Choroid plexus epithelial cell (primary cell): ENCODE measurements at regions not wholly inside any gene's neighbourhood (a gene's known extent, or its start where the extent isn't known, plus 50 kb on each side); places are given as distances from the start of the nearest gene placed in this dataset.

Experiments used
- DNase-seq: peaks from one replicate; pipeline ENCODE4 v3.0.0-alpha.2; 2010; ENCODE audit warnings: low read depth
- H3K4me3 ChIP-seq: 2 replicates; pipeline ENCODE4 v1.5.1; 2011; ENCODE audit warnings: low read depth, mild to moderate bottlenecking, control low read depth, low read length, moderate library complexity
- TF ChIP-seq, protein P1 (sequence below): conservative IDR thresholded peaks from 2 replicates; pipeline ENCODE4 v1.5.1; 2011; ENCODE audit warnings: low read depth, mild to moderate bottlenecking, control low read depth, inconsistent platforms, low read length, moderate library complexity

- TF ChIP-seq, protein P1, sequence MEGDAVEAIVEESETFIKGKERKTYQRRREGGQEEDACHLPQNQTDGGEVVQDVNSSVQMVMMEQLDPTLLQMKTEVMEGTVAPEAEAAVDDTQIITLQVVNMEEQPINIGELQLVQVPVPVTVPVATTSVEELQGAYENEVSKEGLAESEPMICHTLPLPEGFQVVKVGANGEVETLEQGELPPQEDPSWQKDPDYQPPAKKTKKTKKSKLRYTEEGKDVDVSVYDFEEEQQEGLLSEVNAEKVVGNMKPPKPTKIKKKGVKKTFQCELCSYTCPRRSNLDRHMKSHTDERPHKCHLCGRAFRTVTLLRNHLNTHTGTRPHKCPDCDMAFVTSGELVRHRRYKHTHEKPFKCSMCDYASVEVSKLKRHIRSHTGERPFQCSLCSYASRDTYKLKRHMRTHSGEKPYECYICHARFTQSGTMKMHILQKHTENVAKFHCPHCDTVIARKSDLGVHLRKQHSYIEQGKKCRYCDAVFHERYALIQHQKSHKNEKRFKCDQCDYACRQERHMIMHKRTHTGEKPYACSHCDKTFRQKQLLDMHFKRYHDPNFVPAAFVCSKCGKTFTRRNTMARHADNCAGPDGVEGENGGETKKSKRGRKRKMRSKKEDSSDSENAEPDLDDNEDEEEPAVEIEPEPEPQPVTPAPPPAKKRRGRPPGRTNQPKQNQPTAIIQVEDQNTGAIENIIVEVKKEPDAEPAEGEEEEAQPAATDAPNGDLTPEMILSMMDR: no peak
- DNase-seq: peak; percentile 21
- no peak overlapping the region for H3K4me3 ChIP-seq
Measured at GRCh38 chr21:15164678-15165303, 100.0 kb upstream of the NRIP1 start.

DNA sequence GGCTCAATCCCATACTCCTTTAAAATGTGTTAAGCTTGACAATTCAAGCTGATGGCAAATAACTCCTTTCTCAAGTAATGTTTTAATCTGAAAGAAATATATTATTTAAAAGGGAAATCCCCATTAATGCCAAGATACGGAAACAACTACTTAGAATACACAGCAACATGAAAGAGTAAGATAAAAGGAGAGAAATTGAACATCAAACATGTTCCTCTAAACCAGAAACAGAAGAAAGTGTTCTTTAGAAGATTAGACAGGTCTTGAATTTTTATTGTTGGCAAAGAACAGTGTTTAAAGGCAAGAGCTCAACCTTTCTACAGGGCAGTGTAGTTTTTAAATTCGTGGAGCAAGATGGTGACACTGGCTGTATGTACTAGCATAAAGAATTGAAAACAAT is 105.8 kb upstream of the NRIP1 start:
- DNase-seq: no peak

DNA sequence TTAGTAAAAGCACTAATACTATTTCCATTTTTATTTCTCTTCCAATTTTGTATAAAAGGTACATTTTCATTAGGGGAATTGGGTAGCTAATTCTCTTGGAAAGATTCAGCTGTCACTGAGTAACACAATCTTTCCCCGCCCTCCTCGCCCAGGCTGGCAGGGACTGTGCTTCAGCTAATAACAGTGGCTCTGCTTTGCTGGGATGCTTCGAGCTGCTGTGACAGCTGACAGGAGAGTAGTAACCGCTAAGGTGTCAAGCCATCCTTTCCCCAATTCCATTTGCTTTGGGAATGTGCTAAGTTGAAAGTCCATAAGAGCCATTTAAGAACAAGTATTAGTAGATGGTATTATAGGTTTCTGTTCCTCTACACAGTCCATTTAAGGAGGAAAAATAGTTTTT is 106.7 kb upstream of the NRIP1 start:
- no peak overlapping the region for H3K4me3 ChIP-seq
- TF ChIP-seq, protein P1: no peak
- no peak for DNase-seq

More for the DNA sequence above, 105.8 kb upstream of the NRIP1 start:
- no peak overlapping the region for H3K4me3 ChIP-seq
- TF ChIP-seq, protein P1: no peak

DNA sequence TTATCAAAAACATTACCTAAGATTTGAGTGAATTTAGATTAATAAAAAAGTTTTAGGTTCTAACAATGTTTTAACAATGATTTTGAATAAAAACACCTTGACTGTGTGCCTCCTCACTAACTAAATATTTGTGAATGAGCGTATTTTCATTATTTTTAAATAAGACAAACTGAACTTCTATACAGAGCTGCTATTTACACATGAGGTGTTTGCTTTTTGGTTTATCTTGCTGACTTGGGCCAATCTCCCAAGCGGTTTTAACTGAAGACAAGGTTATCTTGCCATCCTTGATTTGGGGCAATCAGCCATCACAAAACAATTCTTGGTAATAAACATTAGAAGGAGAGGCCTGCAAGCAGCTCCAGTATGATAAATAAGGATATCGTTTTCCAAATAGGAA is 108.2 kb upstream of the NRIP1 start:
- H3K4me3 ChIP-seq: no peak overlapping the region
- TF ChIP-seq, protein P1: no peak
- DNase-seq: no peak

GRCh38 chr21:15174923-15175322 is 110.1 kb upstream of the NRIP1 start:
- DNase-seq: no peak
- TF ChIP-seq, protein P1: no peak
- H3K4me3 ChIP-seq: no peak overlapping the region

DNA sequence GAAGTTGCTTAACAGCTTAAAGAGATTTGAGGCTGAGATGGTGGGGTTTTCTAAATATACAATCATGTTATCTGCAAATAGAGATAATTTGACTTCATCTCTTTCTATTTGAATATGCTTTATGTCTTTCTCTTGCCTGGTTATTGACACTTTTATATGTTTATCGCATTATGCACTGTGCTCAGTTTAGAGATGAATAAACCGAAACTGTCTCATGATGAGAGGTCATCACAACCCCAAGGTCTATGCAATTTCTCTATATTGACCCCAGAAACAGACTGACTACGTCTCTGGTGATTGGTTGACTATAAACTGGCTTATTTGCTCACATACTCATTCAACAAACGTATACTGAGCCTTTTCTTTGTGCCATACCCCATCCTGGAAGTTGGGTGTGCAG is 117.9 kb upstream of the NRIP1 start:
- no peak overlapping the region for H3K4me3 ChIP-seq
- DNase-seq: no peak
- TF ChIP-seq, protein P1: no peak

- TF ChIP-seq, protein P1: no peak
- no peak overlapping the region for H3K4me3 ChIP-seq
- no peak for DNase-seq
Measured at GRCh38 chr21:15183813-15184257, 119.0 kb upstream of the NRIP1 start.
